ENCODE measurements at regions not wholly inside any gene's neighbourhood (a gene's known extent, or its start where the extent isn't known, plus 50 kb on each side); places are given as distances from the start of the nearest gene placed in this dataset.

DNA sequence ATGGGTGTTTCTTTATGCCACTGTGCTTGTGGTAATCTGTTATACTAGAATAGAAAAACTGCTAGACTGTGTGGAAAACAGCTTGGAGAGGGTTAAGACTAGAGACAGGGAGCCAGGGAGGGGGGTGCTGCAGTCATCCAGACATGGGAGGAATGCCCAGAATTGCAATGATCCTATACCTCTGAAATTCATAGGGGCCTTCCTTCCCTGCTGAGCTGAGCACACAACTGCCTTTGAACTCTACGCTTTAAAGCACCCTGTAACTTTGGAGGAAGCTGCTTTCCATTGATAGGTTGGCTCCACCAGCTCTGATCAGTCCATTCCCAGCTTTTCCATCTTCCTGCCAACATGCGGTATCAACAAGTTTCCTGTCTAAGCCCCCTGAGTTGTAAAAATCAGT lies 155.9 kb upstream of the RASGEF1B start:
- DNase-seq (ENCODE audit: low spot score): no peak

DNA sequence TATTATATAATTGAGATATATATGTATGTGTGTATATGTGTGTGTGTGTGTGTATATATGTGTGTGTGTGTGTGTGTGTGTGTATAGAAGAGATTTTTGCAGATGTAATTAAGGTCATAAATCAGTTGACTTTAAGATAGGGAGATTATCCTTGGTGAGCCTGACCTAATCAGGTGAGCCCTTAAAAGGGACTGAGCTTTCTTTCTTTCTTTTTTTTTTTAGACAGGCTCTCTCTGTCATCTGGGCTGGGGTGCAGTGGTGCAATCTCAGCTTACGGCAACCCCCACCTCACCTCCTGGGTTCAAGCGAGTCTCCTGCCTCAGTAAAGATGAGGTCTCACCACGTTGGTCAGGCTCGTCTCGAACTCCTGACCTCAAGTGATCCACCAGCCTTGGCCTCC lies 155.1 kb upstream of the RASGEF1B start:
- DNase-seq (ENCODE audit: low spot score): no peak

DNA sequence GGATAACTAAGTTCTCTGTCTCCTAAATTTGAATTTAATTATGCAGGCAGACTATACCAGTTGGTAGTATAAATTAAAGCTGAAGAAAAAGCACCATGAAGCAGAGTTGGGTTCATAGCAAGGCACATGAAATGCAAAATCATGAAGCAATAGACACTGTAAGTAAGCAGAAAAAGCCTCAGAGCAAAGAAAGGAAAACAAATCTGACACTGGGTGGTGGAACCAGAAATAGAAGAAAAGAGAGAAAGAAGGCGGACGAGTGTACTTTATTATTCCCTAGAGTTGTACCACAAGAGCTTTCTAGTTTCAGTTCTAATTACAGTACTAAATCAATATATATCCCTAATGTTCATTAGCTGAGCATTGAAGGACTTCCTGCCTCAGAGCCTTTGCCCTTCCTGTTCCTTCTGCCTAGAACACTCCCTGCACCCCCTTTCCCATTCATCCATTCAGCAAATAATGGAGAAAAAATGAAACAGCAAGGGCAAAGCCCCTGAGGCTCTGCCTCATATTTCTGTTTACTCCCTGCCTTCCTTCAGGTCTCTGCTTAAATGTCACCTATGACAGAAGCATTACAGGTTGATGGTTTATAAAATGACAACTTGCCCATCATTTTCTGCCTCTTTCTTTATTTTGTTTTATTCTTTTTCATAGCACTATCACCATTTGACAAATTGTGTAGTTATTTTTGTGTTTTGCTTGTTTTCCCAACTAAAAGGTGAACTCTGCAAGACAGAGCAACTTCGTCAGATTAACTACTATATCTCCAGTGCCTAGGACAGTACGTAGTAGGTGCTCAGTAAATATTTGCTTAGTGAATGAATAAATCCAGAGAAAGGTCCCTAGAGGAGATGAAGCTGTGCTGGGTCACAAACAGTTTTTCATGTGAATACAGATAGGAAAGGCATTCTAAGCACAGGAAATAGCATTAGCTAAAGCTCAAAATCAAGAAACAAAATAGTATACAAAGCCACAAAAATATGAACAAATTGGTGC lies 154.0 kb upstream of the RASGEF1B start:
- no peak for DNase-seq (ENCODE audit: low spot score)

DNA sequence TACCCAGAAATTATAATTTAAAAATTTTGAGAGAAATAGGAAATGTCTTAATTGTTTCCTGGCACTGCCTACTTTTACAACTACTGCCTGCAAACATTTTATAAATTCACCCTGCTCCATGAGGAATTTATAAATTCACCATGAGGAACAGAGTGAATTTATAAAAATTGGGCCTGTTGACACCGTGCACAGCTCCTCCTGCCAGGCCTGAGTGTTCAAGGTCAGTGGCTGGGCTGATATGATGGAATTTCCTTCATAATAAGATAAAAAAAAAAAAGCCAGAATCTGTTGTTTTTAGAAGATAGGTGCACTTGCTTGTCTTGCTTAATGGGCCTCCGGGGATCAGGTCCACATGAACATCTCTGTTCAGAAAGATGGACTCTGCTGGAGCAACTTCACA lies 151.7 kb upstream of the RASGEF1B start:
- no peak for DNase-seq (ENCODE audit: low spot score)

DNA sequence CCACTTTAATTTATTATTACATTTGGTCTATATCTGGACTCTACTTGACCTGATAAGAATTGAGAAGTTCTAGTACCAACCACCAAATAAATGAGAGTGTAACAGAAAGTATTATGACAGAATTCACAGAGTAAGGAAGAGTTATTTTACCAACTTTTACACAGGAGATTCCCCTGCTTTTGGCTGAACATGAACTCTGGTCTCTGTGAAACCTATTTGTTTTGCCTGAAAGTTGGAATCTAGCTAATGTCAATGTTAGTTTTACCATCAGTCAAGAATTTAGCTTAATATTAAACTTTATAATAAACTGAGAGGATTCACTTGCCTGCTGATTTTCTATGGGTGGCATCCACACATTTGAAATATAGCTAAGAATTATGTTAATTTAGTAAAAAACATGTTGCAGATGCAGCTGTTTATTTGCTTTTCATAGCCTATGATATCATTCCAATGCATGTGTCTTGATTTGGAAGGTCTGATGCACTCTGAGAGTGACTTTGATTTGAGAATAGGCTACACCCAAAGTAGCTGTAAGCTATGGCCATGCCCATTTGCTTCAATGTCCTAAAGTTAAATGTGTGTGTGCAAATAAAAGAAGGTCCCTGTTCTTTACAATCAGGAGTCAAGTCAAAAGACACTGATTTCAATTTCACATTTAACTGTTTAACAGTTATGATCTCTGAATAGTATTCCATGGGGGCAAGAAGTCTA lies 150.9 kb upstream of the RASGEF1B start:
- no peak for DNase-seq (ENCODE audit: low spot score)

DNA sequence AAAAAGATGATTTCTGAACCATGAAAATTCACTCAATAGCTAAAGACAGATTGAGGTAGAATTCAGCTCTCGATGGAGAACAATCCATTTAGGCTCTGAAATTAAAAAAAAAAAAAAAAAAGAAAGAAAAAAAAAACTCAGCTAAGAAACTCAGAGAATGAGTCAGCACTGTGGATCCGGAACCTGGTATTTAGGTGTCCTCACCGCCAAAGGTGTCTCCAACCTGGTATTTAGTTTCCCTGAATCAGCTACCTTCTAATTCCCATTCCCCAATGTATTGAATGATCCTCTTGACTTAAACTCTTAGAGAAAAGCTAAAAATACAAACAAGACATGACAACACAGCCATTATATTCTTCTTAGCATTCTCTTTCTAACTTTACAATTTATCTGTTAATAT lies 150.3 kb upstream of the RASGEF1B start:
- no peak for DNase-seq (ENCODE audit: low spot score)

DNA sequence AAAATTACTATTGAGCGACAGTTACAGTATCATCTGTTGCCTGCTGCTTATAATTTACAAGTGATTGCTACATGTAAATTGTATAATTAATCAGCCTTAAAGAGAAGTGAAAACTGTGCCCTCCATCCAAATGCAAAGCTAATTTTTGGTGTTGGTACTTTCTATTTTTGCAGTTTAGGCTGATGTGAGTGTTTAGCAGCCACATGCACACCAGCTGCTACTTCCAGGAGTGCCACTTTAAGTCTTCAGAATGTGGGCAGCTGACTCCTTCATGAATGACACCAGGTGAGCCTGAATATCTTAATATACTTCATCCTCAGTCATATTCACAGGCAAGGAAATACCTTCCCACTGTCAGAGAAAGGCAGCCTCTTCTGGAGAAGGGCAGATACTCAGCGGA lies 149.8 kb upstream of the RASGEF1B start:
- DNase-seq (ENCODE audit: low spot score): no peak

DNA sequence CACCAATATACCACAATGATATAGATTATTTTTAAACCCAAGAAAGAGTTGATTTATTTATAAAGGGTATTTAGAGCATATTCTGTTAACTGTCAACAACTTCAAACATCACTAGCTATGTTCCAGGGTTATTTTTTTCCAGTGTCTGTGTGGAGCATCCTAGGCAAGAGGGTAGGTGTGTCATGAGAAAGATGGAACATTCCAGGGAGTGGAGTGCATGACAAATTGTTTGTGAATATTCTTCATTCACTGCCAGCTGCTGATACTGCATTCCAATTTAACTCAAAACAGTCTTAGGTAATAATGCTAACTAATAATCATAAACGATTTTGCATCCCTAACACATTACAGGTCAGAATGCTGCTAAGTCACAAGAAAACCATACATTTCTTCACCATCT lies 148.7 kb upstream of the RASGEF1B start:
- no peak for DNase-seq (ENCODE audit: low spot score)

DNA sequence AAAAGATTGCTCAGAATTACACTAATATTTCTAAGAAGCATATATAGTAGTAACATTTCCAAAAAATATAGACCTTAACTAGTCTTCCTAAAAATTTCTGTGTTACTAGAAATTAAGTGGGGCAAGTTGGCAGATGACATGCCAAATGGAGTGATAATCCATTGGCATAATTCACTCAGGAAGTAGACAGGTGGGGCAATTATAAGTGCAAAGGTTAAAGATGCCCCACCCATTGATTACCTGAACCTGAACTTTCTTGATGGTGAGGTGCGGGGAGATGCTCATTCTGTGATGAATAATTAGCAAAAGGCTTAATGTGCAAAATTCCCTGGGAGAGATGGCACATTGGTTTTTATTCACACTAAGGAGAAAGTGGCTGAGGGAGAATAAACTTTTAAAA lies 145.8 kb upstream of the RASGEF1B start:
- DNase-seq (ENCODE audit: low spot score): no peak

DNA sequence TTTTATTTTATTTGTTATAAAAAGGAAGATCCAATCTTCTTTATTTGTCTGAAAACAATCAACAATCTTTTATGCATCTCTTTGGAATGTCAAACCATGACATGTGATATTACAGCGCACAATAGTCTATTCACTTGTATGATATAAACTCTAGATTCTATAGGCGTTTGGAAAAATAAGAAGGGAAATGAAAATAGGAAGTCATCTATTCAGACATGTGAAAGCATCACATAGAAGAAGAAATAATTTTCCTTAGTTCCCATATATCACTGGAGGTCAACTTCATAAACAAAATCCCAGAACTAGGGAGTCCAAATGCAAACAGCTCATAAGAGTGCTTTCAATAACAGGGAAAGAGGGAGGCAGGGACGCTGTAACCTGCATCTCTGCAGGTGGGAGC lies 139.5 kb upstream of the RASGEF1B start:
- no peak for DNase-seq (ENCODE audit: low spot score)

DNA sequence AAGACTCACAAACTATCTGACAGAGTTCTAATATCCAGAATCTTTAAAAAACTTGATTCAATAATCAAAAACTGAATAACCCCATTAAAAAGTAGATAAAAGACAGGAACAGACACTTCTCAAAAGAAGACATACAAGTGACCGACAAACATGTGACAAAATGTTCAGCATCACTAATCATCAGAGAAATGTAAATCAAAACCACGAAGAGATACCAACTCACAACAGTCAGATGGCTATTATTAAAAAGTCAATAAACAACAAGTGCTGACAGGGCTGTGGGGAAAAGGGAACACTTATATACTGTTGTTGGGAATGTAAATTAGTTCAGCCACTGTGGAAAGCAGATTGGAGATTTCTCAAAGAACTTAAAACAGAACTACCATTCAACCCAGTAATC lies 138.1 kb upstream of the RASGEF1B start:
- DNase-seq (ENCODE audit: low spot score): no peak

DNA sequence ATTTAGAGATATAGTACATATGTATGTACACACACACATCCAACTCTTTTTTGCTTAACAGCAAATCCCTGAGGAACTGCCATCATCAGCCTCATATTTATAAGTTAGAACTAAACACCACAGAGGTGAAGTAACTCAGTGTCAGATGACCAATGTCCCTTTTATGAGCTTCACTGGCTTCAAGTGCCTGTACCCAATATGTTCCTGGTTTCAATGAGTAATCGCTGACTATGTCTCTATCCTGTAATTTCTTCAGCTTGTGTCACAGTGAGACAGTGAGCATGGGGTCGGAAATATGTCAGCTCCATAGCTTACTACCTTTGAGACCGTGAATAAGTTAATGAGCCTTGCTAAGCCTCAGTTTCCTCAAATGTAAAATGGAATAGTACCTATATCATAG lies 136.2 kb upstream of the RASGEF1B start:
- no peak for DNase-seq (ENCODE audit: low spot score)

DNA sequence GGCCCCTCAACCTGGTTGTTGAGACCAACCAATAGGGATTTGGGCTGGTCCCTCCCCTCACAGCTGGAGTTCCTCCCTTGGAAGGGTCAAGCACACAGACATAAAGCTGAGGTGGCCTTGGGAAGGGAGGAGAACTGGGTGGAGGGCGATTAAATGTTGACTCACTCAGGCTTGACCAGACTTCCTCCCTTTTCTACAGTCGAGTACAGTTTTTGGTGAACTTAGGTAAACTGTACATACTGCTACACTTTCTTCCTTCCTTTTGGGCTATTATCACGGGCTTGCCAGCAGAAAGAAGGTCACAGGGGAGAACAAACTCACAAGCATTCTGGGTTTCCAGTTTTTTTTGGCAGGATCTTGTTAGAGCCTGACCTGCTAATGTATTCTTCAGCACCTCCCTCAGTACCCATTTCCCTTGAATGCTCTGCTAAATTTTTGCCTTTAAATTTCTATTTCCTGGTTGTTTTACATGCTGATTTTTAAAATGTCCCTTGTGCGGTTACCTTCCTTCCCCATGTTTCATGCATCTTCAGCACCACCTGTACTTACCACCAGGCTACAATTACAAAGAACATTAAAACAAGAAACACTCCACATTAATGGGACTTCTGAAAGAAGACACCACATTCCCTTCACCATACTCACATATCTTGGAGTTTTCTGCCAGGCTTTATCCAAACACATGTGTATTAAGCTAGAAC lies 135.2 kb upstream of the RASGEF1B start:
- DNase-seq (ENCODE audit: low spot score): no peak

DNA sequence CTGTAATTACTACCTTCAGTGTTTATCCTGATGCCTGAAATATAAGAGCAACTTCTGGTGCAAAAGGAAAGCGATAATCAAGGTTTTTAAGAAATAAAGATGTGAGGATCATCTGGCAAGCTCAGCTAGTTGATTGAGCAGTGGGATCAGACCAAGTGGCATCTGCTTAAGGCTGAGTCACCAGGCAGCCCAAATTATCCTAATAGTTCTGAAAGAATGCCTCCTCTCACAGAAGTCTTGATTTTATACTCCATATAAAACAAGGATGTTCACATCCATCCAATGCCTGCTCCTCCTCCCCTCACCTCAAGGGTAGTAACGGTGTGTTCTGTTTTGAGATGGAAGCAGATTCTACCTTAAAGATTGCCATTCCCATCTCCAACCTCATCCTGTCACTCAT lies 134.5 kb upstream of the RASGEF1B start:
- DNase-seq (ENCODE audit: low spot score): no peak

DNA sequence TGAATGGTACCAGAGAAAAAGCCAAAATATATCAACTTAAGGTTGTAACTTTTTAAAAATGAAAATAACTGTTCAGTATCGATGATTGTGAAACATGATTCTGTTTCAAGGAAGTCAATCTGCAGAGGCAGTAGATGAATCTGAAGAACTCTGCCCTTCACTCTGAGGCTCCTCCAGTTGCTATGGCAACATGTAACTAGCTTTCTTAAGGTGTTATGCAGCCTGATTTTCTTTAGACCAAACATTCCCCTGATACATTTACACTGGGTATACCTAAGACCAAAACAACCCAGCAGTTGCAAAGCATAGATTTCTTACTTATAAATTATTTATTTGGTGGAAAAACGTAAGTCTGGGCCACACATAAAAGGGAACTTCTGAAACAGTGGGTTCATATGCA lies 133.6 kb upstream of the RASGEF1B start:
- no peak for DNase-seq (ENCODE audit: low spot score)

DNA sequence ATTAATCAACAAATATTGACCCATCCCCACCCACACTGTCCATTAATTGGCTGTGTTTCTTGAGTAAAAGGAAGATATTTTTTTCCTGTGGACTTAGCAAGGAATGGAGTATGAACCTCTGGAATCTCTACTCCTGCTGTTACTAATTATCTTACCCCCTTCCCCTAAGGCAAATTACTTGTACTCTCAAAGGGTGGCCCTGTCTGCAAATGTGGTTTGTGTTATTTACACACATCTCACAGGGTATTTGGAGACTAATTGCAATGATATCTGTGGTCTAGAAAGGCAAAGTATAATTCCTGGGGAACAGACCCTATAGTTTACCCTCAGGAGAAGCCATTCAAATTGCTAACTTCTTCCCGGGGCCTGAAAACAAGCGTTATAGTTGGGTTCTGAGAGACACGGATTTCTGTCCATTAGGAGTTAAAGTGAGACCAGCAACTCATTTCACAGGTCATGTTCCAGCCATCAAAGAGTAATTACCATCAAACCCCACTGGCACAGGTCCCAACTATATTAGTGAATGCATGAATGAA lies 133.0 kb upstream of the RASGEF1B start:
- DNase-seq (ENCODE audit: low spot score): no peak

DNA sequence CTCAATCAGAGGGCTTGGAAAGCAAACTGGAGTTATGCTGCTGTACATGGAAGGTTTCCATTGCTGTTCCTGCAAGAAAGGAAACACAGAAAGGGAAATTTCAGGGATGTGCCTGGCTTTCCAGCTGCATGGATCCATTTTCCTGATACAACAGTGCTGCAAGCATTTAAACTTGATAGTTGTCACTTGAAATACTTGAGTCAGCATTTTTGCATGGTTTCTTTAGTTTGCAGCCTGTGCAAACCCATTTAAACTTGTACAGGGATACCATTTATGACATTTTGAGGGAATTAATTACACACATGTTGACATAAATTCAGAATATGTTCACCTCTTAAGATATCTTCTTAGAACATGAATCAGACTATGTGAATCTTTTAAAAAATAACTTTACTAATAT lies 131.1 kb upstream of the RASGEF1B start:
- DNase-seq (ENCODE audit: low spot score): no peak

DNA sequence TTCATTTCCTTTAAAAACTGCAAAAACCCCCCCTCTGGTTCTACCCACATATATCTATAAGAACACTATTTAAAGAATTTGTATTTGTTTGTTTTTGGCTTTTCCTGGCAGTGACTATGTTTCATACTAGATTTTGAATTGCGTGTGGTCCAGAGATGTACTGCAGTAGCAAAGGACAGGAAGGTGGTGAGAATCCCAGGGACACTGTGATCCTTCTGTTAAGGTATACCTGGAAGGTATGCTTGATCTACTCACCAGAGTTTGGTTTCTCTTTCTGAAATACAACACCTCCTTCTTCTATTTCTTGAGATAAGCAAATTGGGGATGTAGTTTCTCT lies 129.6 kb upstream of the RASGEF1B start:
- DNase-seq (ENCODE audit: low spot score): no peak

DNA sequence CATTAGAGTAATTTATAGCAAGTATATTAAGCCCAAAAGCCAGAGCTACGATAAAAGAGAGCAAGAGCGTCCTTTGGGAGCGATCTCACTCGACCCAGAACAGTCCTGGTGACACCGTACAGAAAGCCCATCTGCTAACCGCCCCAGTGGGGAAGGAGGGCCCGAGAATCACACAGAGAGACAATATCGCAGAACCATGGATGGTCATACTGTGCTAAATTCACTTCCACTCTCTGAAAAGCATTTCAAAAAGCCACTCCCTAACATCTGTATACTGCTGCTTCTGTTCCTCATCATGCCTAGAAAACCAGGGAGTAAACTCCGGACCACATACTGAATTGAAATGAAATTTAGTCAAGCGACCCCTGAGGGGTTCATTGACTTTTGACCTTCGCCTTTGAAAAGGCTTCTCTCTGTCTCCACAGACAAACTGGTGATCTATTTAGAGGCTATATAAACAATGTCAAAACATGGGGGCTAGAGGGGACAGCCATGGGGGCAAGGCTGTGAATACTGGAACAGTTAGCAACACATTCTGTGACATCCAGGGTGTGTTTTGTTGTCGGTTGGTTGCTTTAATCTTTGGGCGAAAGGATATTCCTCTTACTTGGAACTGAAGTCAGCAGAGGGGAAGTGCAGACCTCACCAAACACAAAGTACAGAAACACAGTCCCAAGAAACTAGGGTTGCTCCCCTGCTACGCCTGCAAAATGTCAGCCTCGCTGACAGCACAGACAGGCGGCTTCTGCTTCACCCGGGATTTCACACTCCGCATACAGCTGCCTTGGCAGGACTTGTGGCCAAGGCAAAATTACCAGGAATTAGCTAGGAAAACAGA lies 129.0 kb upstream of the RASGEF1B start:
- no peak for DNase-seq (ENCODE audit: low spot score)

DNA sequence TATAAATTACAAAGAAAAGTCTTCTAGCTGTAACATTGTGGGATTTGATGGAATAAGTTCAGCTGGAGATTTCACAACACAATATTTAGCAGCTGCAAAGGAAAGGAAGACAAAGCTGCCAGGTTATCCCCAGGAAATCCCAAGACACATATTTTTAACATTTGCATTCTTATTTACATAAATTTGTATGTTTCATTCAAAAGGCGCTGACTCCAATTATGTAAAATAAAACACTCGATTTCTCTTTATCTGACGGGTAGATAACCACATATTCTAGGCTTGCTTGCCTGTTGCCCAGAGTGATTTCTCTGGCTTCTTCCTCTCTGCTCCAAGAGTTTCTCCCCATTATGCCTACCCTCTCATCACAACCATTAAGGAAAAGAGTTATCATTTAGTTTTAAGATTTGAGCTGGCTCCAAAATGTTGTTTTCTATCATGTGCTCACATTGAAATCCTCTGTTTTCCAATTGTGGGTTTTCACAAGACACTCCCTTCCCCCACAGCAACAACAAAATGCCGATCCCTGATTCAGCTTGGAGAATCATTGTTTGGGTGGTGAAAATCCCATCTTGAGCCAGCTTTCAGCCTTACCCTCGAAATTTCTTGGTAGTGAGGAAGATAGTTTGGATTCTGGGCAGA lies 128.2 kb upstream of the RASGEF1B start:
- DNase-seq (ENCODE audit: low spot score): no peak

Measured in hepatic stellate cell (primary cell).